Activated B cell treated with CpG ODN at 0.5 μM for 24 hours (primary cell): ENCODE measurements at regions not wholly inside any gene's neighbourhood (a gene's known extent, or its start where the extent isn't known, plus 50 kb on each side); places are given as distances from the start of the nearest gene placed in this dataset.

Experiments used
- ATAC-seq: fragments of 200-7000 bp; cut with Tn5 transposase; one replicate; pipeline ENCODE4 v1.10.0; 2021; ENCODE audit warnings: low read depth, mild to moderate bottlenecking, moderate library complexity
- CTCF ChIA-PET: fragments of 350-600 bp; sonication (Branson Sonifier 250); formaldehyde crosslinking; loops from one replicate; lab custom pipeline; 2021; ENCODE audit warnings: antibody characterized with exemption; lab: Charles Lee
- POLR2A ChIA-PET: fragments of 350-600 bp; sonication (Branson Sonifier 250); formaldehyde crosslinking; loops from one replicate; lab custom pipeline; 2021; ENCODE audit warnings: antibody characterized with exemption; lab: Charles Lee
- DNase-seq: peaks from one replicate; pipeline ENCODE4 v3.0.0; 2022
- H3K27ac Mint-ChIP-seq: one replicate; pipeline ENCODE4 v1.8.0; 2020; ENCODE audit warnings: mixed read lengths
- H3K27me3 Mint-ChIP-seq: one replicate; pipeline ENCODE4 v1.8.0; 2021; ENCODE audit warnings: mixed read lengths
- H3K36me3 Mint-ChIP-seq: one replicate; pipeline ENCODE4 v1.8.0; 2021; ENCODE audit warnings: low read depth, mixed read lengths
- H3K4me1 Mint-ChIP-seq: one replicate; pipeline ENCODE4 v1.8.0; 2021; ENCODE audit warnings: mixed read lengths
- H3K4me3 Mint-ChIP-seq: one replicate; pipeline ENCODE4 v1.8.0; 2020; ENCODE audit warnings: mild to moderate bottlenecking, mixed read lengths
- H3K9me3 Mint-ChIP-seq: one replicate; pipeline ENCODE4 v1.8.0; 2020; ENCODE audit warnings: mixed read lengths
- intact Hi-C: fragments of 100-400 bp; cut with micrococcal nuclease; formaldehyde crosslinking; loops from one replicate; pipeline ENCODE4 v1.15.1; 2024
- TF ChIP-seq, protein P1 (sequence below): fragments of 200-600 bp; IDR thresholded peaks from one replicate; pipeline ENCODE4 v1.8.0; 2022; ENCODE audit warnings: antibody characterized with exemption, mild to moderate bottlenecking

DNA sequence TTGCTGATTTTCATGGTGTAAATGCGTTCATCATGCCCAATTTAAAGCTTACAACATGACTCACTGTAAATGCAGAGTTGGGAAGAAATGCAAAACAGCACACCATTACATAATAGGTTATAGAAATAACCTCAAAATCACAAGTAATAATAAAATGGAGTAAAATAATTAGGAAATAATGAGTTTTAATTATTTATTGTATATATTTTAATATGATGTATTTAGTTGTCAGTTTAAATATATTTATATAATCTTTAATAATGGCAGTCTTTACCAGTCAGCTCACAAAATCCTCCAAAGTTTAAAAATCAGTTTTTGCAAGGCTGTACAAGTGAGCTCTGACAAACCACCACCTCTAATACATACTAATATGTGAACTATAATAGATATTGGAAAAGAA is 180.2 kb downstream of the RND3 start:
- H3K9me3 Mint-ChIP-seq, result peaks cover 3% of the 10 kb centered on the region
- POLR2A ChIA-PET, result no interaction called here
- H3K4me3 Mint-ChIP-seq, result no peak overlapping the region
- no peaks in the 10 kb centered on the region for H3K36me3 Mint-ChIP-seq
- DNase-seq (no peak), ATAC-seq (no peak)
- H3K27me3 Mint-ChIP-seq, result no peaks in the 10 kb centered on the region
- no peak overlapping the region for H3K27ac Mint-ChIP-seq
- intact Hi-C loops, result no loop called here
- TF ChIP-seq, protein P1, sequence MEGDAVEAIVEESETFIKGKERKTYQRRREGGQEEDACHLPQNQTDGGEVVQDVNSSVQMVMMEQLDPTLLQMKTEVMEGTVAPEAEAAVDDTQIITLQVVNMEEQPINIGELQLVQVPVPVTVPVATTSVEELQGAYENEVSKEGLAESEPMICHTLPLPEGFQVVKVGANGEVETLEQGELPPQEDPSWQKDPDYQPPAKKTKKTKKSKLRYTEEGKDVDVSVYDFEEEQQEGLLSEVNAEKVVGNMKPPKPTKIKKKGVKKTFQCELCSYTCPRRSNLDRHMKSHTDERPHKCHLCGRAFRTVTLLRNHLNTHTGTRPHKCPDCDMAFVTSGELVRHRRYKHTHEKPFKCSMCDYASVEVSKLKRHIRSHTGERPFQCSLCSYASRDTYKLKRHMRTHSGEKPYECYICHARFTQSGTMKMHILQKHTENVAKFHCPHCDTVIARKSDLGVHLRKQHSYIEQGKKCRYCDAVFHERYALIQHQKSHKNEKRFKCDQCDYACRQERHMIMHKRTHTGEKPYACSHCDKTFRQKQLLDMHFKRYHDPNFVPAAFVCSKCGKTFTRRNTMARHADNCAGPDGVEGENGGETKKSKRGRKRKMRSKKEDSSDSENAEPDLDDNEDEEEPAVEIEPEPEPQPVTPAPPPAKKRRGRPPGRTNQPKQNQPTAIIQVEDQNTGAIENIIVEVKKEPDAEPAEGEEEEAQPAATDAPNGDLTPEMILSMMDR, result no peak
- no peaks in the 10 kb centered on the region for H3K4me1 Mint-ChIP-seq
- CTCF ChIA-PET, result no interaction called here

DNA sequence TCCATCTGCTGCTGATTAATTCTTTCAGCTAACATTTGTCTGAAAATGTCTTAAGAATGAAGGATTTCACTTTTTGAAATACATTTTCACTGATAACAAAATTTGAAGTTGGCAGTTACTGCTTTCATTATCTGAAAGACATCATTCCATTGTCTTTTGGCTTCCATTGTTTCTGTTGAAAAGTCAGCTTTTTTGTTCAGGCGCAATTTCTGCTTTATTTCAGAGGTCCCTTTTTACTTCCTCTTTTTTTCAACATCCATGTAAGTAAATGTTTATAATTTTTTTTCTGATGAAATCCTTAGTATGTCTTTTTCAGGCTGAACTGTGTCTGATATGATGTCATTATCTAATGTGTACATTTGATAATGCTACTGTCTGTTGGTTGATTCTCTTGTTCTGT is 184.2 kb downstream of the RND3 start:
- TF ChIP-seq, protein P1, result no peak
- Mint-ChIP-seq H3K27me3 (no peaks in the 10 kb centered on the region), H3K36me3 (no peaks in the 10 kb centered on the region), H3K4me3 (no peak overlapping the region), H3K9me3 (peaks cover 5% of the 10 kb centered on the region), H3K27ac (no peak overlapping the region), H3K4me1 (no peaks in the 10 kb centered on the region)
- POLR2A ChIA-PET, result no interaction called here
- intact Hi-C loops, result no loop called here
- ATAC-seq (no peak), DNase-seq (no peak)
- CTCF ChIA-PET, result no interaction called here

DNA sequence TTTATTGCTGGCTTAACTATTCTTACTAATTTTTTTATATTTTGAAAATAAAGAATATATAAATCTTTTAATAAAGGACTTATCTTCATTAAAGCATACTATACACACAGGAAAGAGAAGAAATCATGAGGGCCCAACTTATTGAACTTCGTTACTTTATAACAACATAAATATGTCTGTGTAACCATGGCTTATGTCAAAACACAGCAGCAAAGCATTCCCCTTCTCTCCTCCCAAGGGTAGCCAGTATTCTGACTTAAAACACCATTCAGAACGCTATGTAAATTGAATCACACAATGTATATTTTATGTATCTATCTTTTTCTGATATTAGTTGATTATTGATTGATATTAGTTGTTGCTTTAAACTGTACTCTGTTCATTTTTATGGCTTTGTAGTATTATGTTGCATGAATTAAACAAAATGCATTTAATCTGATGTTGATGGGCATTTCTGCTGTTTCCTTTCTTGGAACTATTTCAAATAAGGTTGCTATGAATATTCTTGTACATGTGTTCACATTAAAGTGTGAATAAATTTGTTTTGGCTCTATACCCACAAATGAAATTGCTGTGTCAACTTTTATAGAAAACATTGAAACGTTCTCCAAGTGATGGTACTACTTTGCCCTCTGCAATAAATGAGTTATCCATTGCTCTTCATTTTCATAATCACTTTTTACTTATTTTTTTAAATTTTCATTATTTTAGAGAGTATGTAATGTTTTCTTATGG is 188.7 kb downstream of the RND3 start:
- H3K27ac Mint-ChIP-seq, result no peak overlapping the region
- H3K27me3 Mint-ChIP-seq, result no peaks in the 10 kb centered on the region
- ATAC-seq (no peak), DNase-seq (no peak)
- H3K4me1 Mint-ChIP-seq, result no peaks in the 10 kb centered on the region
- ChIA-PET CTCF (no interaction called here), POLR2A (no interaction called here)
- H3K36me3 Mint-ChIP-seq, result no peaks in the 10 kb centered on the region
- H3K9me3 Mint-ChIP-seq, result peaks cover 5% of the 10 kb centered on the region
- TF ChIP-seq, protein P1, result no peak
- H3K4me3 Mint-ChIP-seq, result no peak overlapping the region
- intact Hi-C loops, result no loop called here

DNA sequence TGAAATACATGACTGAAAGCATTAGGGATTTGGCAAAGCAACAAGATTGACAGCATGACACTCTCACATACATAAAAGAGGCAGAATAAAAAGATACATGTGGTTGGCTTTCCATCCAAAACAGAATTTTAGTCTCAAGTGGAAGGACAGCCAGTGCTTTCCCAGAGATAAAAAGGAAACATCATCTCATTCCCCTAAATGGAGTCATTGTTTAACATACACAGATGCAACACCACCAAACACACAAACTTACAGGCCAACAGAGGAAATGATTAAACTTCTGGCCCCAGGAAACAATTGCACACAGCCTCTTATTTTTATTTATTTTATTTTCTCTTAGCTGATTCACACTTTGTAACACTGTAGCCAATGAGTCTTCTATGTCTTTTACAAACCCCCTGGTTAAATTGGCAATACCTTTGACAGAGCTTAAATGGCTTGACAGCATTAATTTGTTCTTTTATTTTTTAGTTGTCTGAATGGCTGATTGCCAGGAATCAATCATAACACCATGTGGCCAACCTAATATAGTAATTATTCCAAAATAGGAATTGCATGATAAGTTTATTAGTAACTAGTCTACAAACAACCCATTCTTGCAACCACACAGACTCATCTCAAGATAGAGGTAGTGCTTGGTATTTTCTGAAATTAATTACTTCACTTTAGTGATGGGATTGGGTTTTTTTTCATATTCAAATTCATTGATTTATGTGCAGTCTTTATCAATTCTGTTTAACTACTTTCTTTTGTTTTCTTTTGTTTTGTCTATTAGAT is 190.5 kb downstream of the RND3 start:
- ChIA-PET POLR2A (no interaction called here), CTCF (no interaction called here)
- H3K9me3 Mint-ChIP-seq, result peaks cover 2% of the 10 kb centered on the region
- H3K27me3 Mint-ChIP-seq, result no peaks in the 10 kb centered on the region
- no peak overlapping the region for H3K27ac Mint-ChIP-seq
- TF ChIP-seq, protein P1, result no peak
- no peaks in the 10 kb centered on the region for H3K36me3 Mint-ChIP-seq
- no peak overlapping the region for H3K4me3 Mint-ChIP-seq
- no peak for ATAC-seq
- DNase-seq, result no peak
- intact Hi-C loops, result no loop called here
- no peaks in the 10 kb centered on the region for H3K4me1 Mint-ChIP-seq

DNA sequence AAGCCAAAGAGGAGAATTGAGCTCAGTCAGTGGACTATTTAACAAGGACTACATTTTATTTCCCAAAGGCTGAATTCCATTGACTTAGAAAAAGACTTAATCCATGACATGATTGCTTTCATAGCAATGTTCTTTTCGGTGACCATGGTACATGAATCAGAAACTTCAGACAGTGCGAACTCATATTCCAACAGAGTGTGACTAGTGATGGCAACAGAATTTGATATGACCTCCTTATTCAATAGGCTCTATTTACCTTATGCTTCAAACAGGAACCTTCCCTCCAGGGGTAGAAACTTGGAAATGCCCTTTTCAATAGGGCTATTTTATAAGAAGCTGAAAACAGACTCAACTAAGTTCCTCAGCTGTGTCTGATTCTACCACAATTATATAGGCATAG is 191.9 kb downstream of the RND3 start:
- no peaks in the 10 kb centered on the region for H3K36me3 Mint-ChIP-seq
- intact Hi-C loops, result no loop called here
- no peak overlapping the region for H3K27ac Mint-ChIP-seq
- H3K4me3 Mint-ChIP-seq, result no peak overlapping the region
- ChIA-PET CTCF (no interaction called here), POLR2A (no interaction called here)
- TF ChIP-seq, protein P1, result no peak
- H3K27me3 Mint-ChIP-seq, result no peaks in the 10 kb centered on the region
- H3K9me3 Mint-ChIP-seq, result peaks cover 2% of the 10 kb centered on the region
- ATAC-seq (no peak), DNase-seq (no peak)
- no peaks in the 10 kb centered on the region for H3K4me1 Mint-ChIP-seq
